GM19351 (cell line): ENCODE measurements at regions not wholly inside any gene's neighbourhood (a gene's known extent, or its start where the extent isn't known, plus 50 kb on each side); places are given as distances from the start of the nearest gene placed in this dataset.
"Not testable (repeated sequence)": the region's sequence is repeated elsewhere in the genome, so short reads cannot be mapped to it uniquely, and the experiment has no call there.

ENCODE experiments used
- ATAC-seq: cut with Tn5 transposase; IDR thresholded peaks from one replicate; pipeline ENCODE4 v1.9.1; 2021; ENCODE audit warnings: mild to moderate bottlenecking, moderate library complexity; ENCODE audit not compliant: unreplicated experiment

DNA sequence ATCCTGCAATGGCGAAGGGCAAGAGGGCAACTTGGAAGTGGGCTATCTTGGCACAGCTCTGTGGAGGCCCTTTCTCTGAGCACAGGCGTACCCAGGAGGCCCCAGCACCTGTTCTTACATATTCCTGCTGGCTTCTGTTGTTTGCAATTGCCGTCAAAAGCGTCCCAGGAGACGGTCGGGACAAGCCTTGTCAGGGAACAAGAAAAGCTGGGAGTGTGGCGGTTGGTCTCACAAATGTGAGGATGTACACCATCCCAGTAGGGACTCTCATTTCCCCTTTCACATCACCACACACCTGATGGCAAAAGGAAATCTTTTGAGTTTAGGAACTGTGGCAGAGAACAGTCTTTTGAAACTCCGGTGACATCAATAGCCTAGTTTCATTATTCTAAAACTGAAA lies 94.7 kb upstream of the EFEMP1 start:
- ATAC-seq = no peak

DNA sequence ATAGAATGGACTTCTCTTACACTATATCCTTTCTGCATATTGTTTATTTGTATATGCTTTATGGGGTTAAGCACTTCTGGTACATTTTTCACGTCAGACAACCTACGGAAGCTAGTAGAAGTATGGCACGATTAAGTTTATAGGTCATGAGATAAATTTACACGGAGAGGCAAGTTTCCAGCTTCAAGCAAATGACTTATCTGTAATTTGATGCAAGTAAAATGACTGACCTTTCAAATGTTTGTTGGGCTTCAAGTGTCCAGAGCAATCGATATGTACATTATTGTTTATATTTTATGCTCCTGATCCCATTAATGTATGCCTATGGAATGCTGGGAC lies 97.5 kb upstream of the EFEMP1 start:
- ATAC-seq = no peak

DNA sequence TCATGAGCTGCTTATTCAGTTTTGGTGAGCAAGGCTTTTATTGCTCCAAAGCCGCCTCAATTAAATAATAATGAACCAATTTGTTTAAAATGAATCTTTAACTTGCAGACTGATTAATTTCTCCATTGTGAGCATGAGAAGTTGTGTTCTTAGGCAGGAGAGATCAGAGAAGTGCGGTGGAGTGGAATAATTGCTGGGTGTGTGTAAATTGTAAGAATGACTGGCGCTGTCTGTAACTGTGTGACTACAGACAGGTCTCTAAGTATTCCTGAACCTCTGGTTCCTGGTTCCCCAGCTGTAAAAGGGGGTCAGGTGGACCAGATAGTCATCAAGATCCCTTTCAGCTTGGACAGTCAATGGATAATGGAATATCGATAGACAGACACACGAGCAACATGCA lies 98.0 kb upstream of the EFEMP1 start:
- ATAC-seq = no peak

DNA sequence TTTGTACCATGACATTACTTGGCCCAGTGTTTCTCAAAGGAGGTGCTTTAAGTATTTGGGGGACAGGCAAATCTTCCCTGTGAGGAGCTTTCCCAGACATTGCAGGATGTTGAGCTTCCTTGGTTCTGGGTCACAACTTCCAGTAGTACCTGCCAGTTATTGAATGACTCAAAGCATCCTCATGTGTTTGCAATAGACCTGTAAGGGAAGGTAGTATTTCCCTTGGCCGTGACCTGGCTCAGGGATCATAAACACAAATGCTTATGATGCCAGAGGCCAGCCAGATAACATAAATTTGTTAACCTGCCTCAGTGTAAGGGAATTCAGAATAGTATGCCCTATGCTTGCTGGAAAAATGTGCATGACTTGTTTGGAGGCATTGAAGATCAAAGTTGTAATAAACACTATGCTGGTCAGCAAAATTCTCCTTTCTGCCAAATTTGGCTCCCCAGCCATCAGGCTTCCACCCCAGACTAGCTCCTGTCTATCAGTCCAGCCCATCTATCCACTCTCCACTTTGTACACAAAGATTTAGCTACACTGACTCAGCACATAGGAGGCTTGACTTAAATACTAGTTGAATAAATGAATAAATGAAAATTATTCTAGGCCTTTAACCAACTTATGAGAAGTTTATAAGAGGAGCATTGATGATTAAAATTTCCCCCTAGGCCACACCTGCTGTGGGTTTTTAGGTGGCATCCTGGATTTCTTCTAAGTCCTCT lies 102.0 kb upstream of the EFEMP1 start:
- no peak for ATAC-seq

DNA sequence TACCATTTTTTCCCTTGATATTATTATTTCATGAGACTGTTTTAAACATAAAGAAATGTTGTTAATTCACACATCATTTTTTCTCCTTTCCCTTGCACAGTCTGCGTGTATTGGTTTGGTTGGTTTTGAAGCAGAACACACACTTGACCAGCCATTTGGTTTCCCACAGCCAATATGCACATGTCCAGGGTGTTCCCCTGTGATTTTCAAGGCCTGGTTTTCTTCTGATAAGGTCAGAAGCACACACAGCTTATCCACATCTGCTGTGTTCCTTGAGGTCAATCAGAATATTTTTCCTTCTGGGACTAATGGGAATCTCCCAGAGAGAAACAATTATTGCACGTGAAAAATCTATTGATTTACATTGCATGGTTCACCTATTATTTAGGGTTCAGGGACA lies 103.2 kb upstream of the EFEMP1 start:
- no peak for ATAC-seq

DNA sequence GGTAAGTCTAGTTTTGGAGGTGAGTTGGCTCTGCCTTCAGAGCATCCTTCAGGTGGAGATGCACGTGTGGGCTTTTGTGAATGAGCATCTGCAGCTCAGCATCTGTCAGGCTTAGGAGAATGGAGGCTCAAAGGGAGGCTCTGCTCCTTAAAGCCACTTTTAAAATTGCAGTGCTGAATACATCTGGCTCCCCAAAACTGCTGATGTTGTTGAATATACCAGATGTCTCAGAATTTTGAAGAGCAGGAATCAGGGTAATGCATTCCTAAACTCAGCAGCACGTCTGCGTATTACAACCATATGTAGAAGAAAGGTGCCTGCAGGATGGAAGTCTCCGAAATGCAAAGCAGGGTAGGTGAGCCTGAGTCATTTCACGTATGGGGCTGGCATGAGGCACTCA lies 106.5 kb upstream of the EFEMP1 start:
- no peak for ATAC-seq

DNA sequence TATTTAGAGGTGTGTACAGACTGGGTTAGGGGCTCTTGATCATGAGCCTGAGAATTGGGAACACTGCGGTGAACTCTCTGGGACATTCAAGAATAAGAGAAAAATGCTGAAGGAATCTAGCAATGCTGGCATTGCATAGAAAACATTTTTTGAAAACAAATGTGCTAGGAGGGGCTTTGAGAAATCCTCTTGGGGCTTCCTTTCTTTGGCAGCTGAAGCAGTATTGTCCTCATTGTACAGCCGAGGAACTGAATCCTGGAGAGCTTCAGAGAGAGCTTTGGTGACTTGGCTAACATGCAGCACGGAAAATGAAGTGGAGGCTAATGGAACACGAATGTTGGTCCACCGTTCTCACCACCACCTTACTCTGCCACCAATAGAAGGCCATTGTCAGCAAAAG lies 107.3 kb upstream of the EFEMP1 start:
- no peak for ATAC-seq

DNA sequence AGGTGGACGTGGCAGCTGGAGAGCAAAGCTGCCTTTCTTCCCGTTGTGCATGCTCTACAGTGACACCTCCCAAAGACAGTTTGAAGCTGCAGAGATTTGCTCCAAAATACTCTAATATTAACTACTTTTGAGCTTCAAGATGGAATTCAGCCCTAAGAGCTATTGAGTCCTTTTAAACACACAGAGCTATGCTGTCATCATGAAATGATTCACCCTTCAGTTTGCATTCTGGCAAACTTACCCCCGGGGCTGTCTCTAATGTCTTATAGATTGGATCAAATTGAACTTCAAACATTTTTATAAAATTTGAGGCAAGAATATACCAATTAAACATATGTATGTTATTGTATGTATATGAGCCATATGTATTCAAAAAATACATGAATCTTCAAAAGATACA lies 110.7 kb upstream of the EFEMP1 start:
- no peak for ATAC-seq

DNA sequence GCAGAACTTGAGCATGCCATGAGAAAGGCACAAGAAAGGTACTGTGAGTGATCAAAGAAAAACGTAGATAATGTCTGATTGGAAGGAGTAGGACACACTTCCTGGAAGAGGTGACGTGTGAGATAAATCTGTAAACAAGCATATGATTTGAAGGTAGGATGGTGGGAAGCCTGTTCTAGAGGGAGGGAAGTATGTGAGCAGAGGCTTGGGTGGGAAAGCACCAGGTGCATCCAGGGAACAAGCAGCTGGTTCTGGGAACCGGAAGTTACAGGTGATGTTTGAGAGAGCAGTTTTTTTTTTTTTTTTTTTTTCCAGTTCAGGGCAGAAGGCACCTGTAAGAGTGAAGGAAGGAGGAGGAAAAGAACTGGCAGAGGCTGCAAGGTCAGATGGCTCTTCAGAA lies 116.6 kb upstream of the EFEMP1 start:
- ATAC-seq = no peak

DNA sequence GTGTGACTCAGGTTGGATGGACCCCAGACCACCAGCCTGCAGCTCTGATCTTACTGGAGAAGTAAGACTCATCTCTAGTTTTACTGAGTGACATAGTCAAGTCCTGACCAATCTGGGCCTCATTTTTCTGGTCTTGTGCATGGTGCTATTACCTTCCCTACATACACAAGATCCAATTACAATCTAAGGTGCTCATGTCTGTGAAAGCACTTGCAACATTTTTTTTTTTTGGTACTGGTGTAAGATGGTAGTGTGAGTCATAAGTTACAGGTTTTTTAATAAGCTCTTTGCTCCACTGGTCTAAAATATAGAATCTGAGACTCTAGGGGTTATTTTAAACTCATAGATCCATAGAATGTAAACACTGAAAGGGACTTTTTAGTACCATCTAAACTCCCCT lies 117.3 kb upstream of the EFEMP1 start:
- no peak for ATAC-seq

DNA sequence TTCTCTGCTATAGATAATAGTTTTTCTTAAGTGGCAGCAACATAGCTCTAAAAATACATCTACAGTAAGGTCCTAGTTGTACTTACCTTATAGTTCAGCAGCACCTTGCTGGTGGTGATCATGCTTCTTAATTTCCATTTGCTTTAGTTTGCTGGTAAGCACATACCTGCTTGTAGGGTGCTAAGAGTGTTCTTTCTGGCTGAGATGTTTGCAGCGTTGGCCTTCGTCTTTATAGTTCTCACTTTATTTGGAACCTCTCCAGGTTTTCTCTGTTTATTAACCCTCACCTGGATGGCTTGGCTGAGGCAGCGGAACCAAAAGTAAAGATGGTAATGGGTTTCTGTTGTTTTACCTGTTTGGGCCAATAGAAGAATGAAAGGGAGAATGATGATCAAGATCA lies 123.6 kb upstream of the EFEMP1 start:
- no peak for ATAC-seq

DNA sequence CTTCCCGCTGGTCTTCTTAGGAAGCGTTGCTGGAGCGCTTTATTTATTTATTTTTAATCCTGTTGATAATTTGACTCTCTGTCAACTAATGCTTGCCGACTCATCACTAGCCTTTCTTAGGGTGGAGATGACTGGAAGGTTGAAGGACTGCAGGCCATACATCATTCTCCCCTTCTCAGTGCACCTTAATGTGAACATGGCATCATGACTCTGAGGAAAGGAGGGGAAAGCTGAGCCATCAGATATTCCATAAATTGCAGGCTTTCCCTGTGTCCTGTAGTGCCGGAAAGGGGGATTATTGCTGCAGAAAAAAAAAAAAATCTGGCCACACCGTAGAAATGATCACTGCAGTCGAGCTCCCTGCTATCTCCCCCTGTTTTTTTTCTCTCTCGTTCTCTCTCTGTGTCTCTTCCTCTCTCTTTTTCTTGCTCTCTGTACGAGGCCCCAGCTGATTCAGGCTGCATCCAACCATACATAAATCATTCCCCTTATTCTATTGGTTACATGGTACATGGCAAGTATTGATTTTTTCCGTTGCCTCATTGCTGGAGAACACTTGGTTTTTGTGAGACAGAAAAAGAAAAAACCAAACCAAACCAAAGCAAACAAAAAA lies 125.8 kb upstream of the EFEMP1 start:
- no peak for ATAC-seq

DNA sequence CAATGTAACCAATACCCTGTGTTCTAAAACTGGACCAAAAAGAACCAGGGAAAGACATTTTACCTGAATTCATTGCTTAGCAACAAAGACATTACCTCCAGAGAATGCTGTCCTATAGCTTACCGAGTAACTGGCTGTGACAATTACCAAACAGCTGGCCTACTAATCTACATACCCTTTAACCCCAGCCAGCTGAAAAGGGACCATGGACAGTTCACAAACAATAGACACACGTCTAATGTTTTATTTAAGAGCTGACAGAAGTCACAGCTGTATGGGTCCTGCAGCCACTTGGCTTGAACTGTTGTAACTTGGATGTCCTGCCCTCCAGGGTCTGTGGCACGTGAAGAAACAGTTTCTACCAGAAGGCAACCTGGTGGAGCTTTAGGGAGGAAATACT lies 130.1 kb upstream of the EFEMP1 start:
- ATAC-seq = no peak

DNA sequence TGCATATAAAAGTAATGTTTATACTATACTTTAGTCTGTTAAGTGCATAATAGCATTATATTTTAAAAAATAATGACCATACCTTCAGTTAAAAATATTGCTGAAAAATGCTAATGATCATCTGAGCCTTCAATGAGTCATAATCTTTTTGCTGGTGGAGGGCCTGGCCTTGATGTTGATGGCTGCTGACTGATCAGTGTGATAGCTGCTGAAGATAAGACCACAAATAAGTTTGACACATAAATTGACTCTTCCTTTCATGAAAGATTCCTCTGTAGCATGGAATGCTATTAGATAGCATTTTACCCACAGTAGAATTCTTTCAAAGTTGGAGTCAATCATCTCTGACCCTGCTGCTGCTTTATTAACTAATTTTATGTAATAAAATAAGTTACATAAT lies 128.4 kb upstream of the CCDC85A start:
- no peak for ATAC-seq

DNA sequence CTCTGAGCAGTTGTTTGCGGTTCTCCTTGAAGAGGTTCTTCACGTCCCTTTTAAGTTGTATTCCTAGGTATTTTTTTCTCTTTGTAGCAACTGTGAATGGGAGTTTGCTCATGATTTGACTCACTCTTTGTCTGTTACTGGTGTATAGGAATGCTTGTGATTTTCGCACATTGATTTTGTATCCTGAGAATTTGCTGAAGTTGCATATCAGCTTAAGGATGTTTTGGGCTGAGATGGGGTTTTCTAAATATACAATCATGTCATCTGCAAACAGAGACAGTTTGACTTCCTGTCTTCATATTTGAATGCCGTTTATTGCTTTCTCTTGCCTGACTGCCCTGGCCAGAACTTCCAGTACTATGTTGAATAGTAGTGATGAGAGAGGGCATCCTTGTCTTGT lies 122.5 kb upstream of the CCDC85A start:
- ATAC-seq = not testable (repeated sequence)

DNA sequence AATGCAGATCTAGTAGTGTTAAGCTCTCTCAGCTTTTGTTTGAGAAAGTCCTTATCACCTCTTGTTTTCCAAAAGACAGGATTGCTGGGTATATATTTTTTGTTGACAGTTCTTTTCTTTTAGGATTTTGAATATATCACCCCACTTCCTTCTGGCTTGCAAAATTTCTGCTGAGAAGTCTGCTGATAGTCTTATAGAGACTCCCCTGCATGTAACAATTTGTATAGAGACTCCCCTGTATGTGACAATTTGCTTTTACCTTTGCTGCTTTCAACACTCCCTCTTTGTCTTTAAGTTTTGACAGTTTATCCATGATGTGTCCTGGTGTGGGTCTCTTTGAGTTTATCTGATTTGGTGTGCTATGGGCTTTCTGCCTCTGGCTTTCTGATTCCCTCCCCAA lies 115.0 kb upstream of the CCDC85A start:
- ATAC-seq = no peak

DNA sequence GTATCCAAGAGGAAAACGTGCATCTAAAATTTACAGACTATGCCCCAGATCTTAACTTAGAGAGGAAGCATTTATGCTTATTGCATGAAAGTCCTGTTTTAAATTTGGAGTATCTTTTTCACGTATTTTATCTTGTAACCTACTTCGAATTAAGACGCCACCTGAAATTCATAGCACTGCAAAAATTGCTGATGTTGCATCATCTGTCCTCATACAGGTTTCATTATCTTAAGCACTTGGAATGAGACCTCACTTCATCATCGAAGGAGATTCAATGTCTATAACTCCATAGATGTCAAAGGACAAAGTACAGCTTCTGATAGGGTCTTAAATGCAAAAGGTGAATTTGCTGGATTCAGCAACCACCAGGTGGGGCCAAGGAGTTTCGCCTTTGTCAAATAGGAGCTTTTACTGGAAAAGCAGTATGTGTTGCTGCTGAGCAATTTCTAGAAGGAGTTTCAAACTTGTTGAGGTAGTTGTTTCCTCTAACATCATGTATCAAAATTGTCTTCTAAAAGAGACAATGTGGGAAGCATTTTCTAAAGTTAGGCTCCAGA lies 106.4 kb upstream of the CCDC85A start:
- no peak for ATAC-seq

DNA sequence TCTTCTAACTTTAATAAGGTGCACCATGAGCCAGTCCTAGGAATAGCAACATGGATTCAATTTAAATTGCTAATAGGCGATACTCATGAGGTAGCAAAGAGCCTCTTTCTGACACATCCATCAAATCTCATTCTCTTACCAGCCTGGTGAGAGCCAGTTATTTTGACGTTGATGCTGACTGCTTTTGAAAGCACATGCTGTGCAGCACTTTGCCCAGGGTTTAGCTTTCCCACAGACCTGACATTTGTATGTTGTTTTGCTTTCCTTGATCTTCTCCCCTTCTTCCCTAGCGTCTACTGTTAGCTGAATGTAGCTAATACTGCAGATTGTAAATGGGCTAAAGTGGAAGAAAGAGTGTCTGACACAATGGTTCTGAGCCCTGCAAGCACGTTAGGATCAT lies 101.1 kb upstream of the CCDC85A start:
- ATAC-seq = no peak

DNA sequence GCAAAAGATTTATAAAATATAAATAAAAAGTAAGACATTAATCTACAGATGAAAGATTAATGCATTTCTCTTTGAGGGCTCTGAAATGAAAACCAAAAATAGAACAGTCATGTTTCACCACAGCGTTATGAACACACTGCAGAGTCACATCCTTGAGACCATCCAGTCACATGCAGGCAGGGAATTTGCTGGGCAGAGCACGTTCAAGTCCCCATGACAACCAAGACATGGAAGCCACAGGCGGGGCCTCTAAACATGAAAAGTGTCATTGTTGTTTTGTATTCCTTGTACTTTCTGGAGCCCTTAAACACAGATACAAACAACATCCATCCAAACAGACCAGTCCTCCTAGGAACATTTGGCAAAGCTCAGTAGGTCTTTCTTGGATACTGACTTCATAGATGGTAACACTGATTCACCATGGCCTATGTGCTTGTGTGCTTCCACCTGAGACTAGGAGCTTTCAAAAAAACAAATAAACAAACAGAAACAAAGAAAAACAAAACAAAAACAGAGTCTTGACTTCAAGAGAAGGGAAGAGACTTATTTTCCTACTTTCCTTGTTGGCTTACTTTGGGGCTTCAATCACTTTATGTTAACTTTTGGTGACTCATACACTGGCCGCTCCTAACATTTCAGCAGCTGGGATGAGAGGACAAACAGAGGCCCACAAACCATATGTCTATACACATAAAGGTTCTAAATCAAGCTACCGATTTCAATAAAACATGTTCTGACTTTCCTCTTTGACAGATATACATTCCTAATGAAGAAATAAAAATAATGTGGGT lies 99.5 kb upstream of the CCDC85A start:
- no peak for ATAC-seq

DNA sequence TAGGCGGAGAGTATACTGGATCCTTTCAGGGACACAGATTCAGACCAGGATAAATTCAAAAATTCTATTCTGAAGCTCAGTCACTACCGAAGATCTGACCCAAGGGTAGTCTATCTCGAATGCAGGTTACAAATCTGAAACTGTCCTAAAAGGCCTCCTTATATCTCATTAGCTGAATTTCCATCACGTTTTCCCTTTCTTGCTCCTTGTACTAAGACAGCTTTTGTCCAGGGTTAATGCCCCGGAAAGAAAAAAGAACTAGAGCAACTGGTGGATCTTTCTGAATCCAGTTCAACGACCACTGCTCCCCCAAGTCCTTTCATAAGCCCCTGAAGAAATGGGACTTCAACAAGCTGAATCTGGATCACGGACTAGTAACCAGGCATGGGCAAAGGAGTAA lies 97.5 kb upstream of the CCDC85A start:
- no peak for ATAC-seq

DNA sequence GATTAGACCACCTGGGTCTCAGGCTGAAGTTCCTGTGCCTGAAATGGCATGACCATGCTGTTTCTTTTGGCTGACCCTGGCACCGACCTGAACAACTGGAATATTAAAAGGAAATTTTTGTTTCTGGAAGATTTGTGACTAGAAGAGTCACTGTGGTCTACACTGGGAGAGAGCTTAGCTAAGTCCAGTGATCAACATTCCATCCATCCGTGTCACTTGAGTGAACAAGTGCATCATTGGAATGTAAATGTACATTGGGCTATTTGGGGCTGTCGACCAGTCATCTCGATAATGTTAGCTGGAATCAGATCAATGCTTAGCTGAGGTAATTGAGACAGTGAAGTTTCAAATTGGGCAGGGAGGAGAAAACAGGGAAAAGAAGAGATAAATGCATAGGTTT lies 95.4 kb upstream of the CCDC85A start:
- ATAC-seq = no peak

DNA sequence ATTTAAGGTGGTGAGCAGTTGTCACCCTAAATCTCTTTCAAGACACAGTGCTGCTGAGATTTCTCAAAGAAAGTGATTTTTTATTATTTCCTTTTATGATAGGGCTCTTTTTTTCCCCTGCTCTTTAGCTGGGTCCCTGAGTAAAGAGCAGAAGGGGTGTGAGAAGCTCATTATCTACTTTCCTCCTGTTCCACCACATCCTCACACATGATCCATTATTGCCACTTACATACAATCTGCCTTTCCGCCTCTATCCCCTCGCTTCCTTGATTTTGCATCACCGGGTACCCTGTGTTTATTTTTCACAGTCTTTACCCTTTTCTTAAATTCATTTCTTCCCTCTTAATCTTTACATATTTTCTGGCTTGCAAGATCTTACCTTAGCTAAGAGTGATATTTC lies 93.9 kb upstream of the CCDC85A start:
- no peak for ATAC-seq
